NCI-H1694 (cell line): ENCODE measurements at regions not wholly inside any gene's neighbourhood (a gene's known extent, or its start where the extent isn't known, plus 50 kb on each side); places are given as distances from the start of the nearest gene placed in this dataset.
A peak's percentile ranks its signal among the peaks of the same experiment; 100 is the strongest.
"Not testable (repeated sequence)": the region's sequence is repeated elsewhere in the genome, so short reads cannot be mapped to it uniquely, and the experiment has no call there.

Experiments used
- DNase-seq: peaks from one replicate; lab custom pipeline; 2025; lab: John Stamatoyannopoulos, UW

- no peak for DNase-seq
These were observed 98.9 kb upstream of the PMAIP1 start for GRCh38 chr18:59800897-59801296.

- DNase-seq, result no peak
These were observed 100.3 kb upstream of the PMAIP1 start for GRCh38 chr18:59799383-59800015.

- DNase-seq, result no peak
These were observed 98.7 kb upstream of the CCBE1 start for GRCh38 chr18:59795882-59796281.

GRCh38 chr18:59792353-59792752 lies 95.1 kb upstream of the CCBE1 start:
- DNase-seq, result no peak

- not testable (repeated sequence) for DNase-seq
These were observed 93.2 kb upstream of the CCBE1 start for GRCh38 chr18:59790346-59790936.

GRCh38 chr18:59788791-59789106 lies 91.5 kb upstream of the CCBE1 start:
- DNase-seq, result no peak

- no peak for DNase-seq
These were observed 91.0 kb upstream of the CCBE1 start for GRCh38 chr18:59787998-59788790.

- no peak for DNase-seq
These were observed 87.5 kb upstream of the CCBE1 start for GRCh38 chr18:59784694-59785093.

- DNase-seq, result peak; percentile 19
These were observed 85.9 kb upstream of the CCBE1 start for GRCh38 chr18:59783138-59783537.

- no peak for DNase-seq
These were observed 82.8 kb upstream of the CCBE1 start for GRCh38 chr18:59779979-59780378.

GRCh38 chr18:59778434-59778833 lies 81.2 kb upstream of the CCBE1 start:
- no peak for DNase-seq

GRCh38 chr18:59777636-59778035 lies 80.4 kb upstream of the CCBE1 start:
- no peak for DNase-seq

GRCh38 chr18:59769129-59769865 lies 72.1 kb upstream of the CCBE1 start:
- no peak for DNase-seq

GRCh38 chr18:59768409-59768808 lies 71.2 kb upstream of the CCBE1 start:
- DNase-seq, result no peak

- no peak for DNase-seq
These were observed 70.5 kb upstream of the CCBE1 start for GRCh38 chr18:59767732-59768131.

GRCh38 chr18:59765343-59765742 lies 68.1 kb upstream of the CCBE1 start:
- DNase-seq, result no peak

- no peak for DNase-seq
These were observed 67.1 kb upstream of the CCBE1 start for GRCh38 chr18:59764281-59764680.

- no peak for DNase-seq
These were observed 66.4 kb upstream of the CCBE1 start for GRCh38 chr18:59763541-59764136.

GRCh38 chr18:59760619-59761600 lies 63.7 kb upstream of the CCBE1 start:
- DNase-seq, result no peak

GRCh38 chr18:59760212-59760611 lies 63.0 kb upstream of the CCBE1 start:
- DNase-seq, result no peak

- no peak for DNase-seq
These were observed 61.6 kb upstream of the CCBE1 start for GRCh38 chr18:59758837-59759236.
